Trophoblast cell (in vitro differentiated cells and primary cell): ENCODE measurements at regions not wholly inside any gene's neighbourhood (a gene's known extent, or its start where the extent isn't known, plus 50 kb on each side); places are given as distances from the start of the nearest gene placed in this dataset.

Experiments
- DNase-seq, 2 donors: peaks; one replicate each; pipeline ENCODE4 v3.0.0-alpha.2; 2016
- H2AFZ ChIP-seq: 2 replicates; pipeline ENCODE4 v1.6.1; 2013; ENCODE audit warnings: low read length, moderate library complexity, mild to moderate bottlenecking; ENCODE audit not compliant: insufficient read depth, poor library complexity
- H2AK5ac ChIP-seq: 2 replicates; pipeline ENCODE4 v1.6.1; 2013; ENCODE audit warnings: mild to moderate bottlenecking, low read length
- H2BK120ac ChIP-seq: 2 replicates; pipeline ENCODE4 v1.6.1; 2013; ENCODE audit warnings: low read length, mild to moderate bottlenecking, moderate library complexity; ENCODE audit not compliant: insufficient read depth, poor library complexity
- H2BK12ac ChIP-seq: 2 replicates; pipeline ENCODE4 v1.6.1; 2013; ENCODE audit warnings: mild to moderate bottlenecking, low read length, moderate library complexity
- H2BK5ac ChIP-seq: 2 replicates; pipeline ENCODE4 v1.6.1; 2013; ENCODE audit warnings: low read length, low read depth, moderate library complexity, mild to moderate bottlenecking; ENCODE audit not compliant: poor library complexity
- H3K14ac ChIP-seq: 2 replicates; pipeline ENCODE4 v1.6.1; 2013; ENCODE audit warnings: mild to moderate bottlenecking, low read length
- H3K18ac ChIP-seq: 2 replicates; pipeline ENCODE4 v1.6.1; 2013; ENCODE audit warnings: mild to moderate bottlenecking, low read length
- H3K23ac ChIP-seq: 2 replicates; pipeline ENCODE4 v1.6.1; 2013; ENCODE audit warnings: low read length
- H3K27ac ChIP-seq: 2 replicates; pipeline ENCODE4 v1.5.1; 2013; ENCODE audit warnings: low read depth, mild to moderate bottlenecking, inconsistent platforms, low read length, moderate library complexity
- H3K27me3 ChIP-seq: 2 replicates; pipeline ENCODE4 v1.6.1; 2013; ENCODE audit warnings: inconsistent platforms, mild to moderate bottlenecking, low read length, moderate library complexity; ENCODE audit not compliant: insufficient read depth
- H3K36me3 ChIP-seq, 2 experiments: 1 replicate in 1 of 2; 2 replicates in 1 of 2; pipeline ENCODE4 v1.6.1; 2013; ENCODE audit warnings: low read length in 2 of 2, mild to moderate bottlenecking in 2 of 2, moderate library complexity in 1 of 2; ENCODE audit not compliant: insufficient read depth in 2 of 2, control insufficient read depth in 1 of 2
- H3K4ac ChIP-seq: 2 replicates; pipeline ENCODE4 v1.6.1; 2013; ENCODE audit warnings: low read depth, mild to moderate bottlenecking, low read length, moderate library complexity
- H3K4me1 ChIP-seq, 2 experiments: 1 replicate in 1 of 2; 2 replicates in 1 of 2; pipeline ENCODE4 v1.6.1; 2013; ENCODE audit warnings: low read length in 2 of 2, mild to moderate bottlenecking in 2 of 2, moderate library complexity in 1 of 2; ENCODE audit not compliant: insufficient read depth in 2 of 2, control insufficient read depth in 1 of 2
- H3K4me2 ChIP-seq: 2 replicates; pipeline ENCODE4 v1.6.1; 2013; ENCODE audit warnings: inconsistent platforms, mild to moderate bottlenecking, low read length, moderate library complexity
- H3K4me3 ChIP-seq: 2 replicates; pipeline ENCODE4 v1.5.1; 2013; ENCODE audit warnings: mild to moderate bottlenecking, low read depth, low read length, inconsistent platforms
- H3K79me1 ChIP-seq: one replicate; pipeline ENCODE4 v1.6.1; 2013; ENCODE audit warnings: low read length
- H3K79me2 ChIP-seq: 2 replicates; pipeline ENCODE4 v1.6.1; 2013; ENCODE audit warnings: low read length, mild to moderate bottlenecking; ENCODE audit not compliant: control insufficient read depth, insufficient read depth, poor library complexity
- H3K9ac ChIP-seq: 2 replicates; pipeline ENCODE4 v1.6.1; 2013; ENCODE audit warnings: mild to moderate bottlenecking, low read length
- H3K9me3 ChIP-seq: 2 replicates; pipeline ENCODE4 v1.6.1; 2013; ENCODE audit warnings: low read depth, mild to moderate bottlenecking, control low read depth, inconsistent platforms, low read length; ENCODE audit not compliant: insufficient read depth
- H4K12ac ChIP-seq: 2 replicates; pipeline ENCODE4 v1.6.1; 2013; ENCODE audit warnings: low read depth, mild to moderate bottlenecking, low read length, moderate library complexity
- H4K8ac ChIP-seq: 2 replicates; pipeline ENCODE4 v1.6.1; 2013; ENCODE audit warnings: low read depth, mild to moderate bottlenecking, low read length, moderate library complexity
- H4K91ac ChIP-seq: one replicate; pipeline ENCODE4 v1.6.1; 2013; ENCODE audit warnings: low read depth, mild to moderate bottlenecking, low read length, moderate library complexity
- WGBS: extraction: QIAGEN DNeasy Blood & Tissue Kit; methylation state at CpG from one replicate; pipeline ENCODE4 v1.1.7; 2013; ENCODE audit warnings: missing lambda C conversion rate; ENCODE audit not compliant: insufficient read length, insufficient coverage; ENCODE audit errors: extremely low coverage; 5-methylcytosine and 5-hydroxymethylcytosine counted together

GRCh38 chr10:60508037-60508436 is 118.4 kb upstream of the ANK3 start:
- Histone ChIP-seq H3K79me2 (no peaks in the 10 kb centered on the region), H3K4me2 (no peak overlapping the region), H2BK120ac (no peak overlapping the region), H3K9ac (no peak overlapping the region), H3K79me1 (no peaks in the 10 kb centered on the region), H3K14ac (no peak overlapping the region), H3K27ac (no peak overlapping the region), H3K36me3 (no peaks in the 10 kb centered on the region), H3K27me3 (no peaks in the 10 kb centered on the region), H2BK12ac (no peak overlapping the region), H2AFZ (no peak overlapping the region), H2AK5ac (no peak overlapping the region), H3K18ac (no peak overlapping the region), H4K91ac (no peak overlapping the region), H3K4ac (no peak overlapping the region), H3K9me3 (no peaks in the 10 kb centered on the region), H2BK5ac (no peak overlapping the region), H4K8ac (no peak overlapping the region), H3K4me1 (no peaks in the 10 kb centered on the region), H4K12ac (no peak overlapping the region), H3K23ac (no peak overlapping the region), H3K4me3 (no peak overlapping the region)
- WGBS: no CpG with 5 or more reads among the region's 3 CpGs
- no peak for DNase-seq

GRCh38 chr10:60502621-60503020 is 112.9 kb upstream of the ANK3 start:
- Histone ChIP-seq H2AFZ (no peak overlapping the region), H3K9me3 (no peaks in the 10 kb centered on the region), H3K79me2 (no peaks in the 10 kb centered on the region), H4K91ac (no peak overlapping the region), H3K18ac (no peak overlapping the region), H3K4ac (no peak overlapping the region), H3K27ac (no peak overlapping the region), H3K79me1 (no peaks in the 10 kb centered on the region), H2BK5ac (no peak overlapping the region), H3K36me3 (no peaks in the 10 kb centered on the region), H3K14ac (no peak overlapping the region), H3K4me1 (no peaks in the 10 kb centered on the region), H2AK5ac (no peak overlapping the region), H2BK12ac (no peak overlapping the region), H3K9ac (no peak overlapping the region), H3K4me3 (no peak overlapping the region), H4K8ac (no peak overlapping the region), H3K27me3 (no peaks in the 10 kb centered on the region), H3K4me2 (no peak overlapping the region), H4K12ac (no peak overlapping the region), H3K23ac (no peak overlapping the region), H2BK120ac (no peak overlapping the region)
- DNase-seq: no peak
- no CpG with 5 or more reads among the region's 4 CpGs for WGBS

- no peak overlapping the region for H4K91ac ChIP-seq
- no peak overlapping the region for H3K18ac ChIP-seq
- no peak overlapping the region for H4K8ac ChIP-seq
- no peaks in the 10 kb centered on the region for H3K36me3 ChIP-seq
- no peaks in the 10 kb centered on the region for H3K79me1 ChIP-seq
- H3K4me3 ChIP-seq: no peak overlapping the region
- no peak overlapping the region for H2AFZ ChIP-seq
- H2BK12ac ChIP-seq: no peak overlapping the region
- H3K4me2 ChIP-seq: no peak overlapping the region
- H3K9ac ChIP-seq: no peak overlapping the region
- H3K23ac ChIP-seq: no peak overlapping the region
- H3K27me3 ChIP-seq: no peaks in the 10 kb centered on the region
- no peaks in the 10 kb centered on the region for H3K79me2 ChIP-seq
- H3K4ac ChIP-seq: no peak overlapping the region
- no CpG with 5 or more reads among the region's 3 CpGs for WGBS
- no peak overlapping the region for H2BK120ac ChIP-seq
- H2BK5ac ChIP-seq: no peak overlapping the region
- no peak overlapping the region for H2AK5ac ChIP-seq
- H3K4me1 ChIP-seq: no peaks in the 10 kb centered on the region
- no peak overlapping the region for H3K14ac ChIP-seq
- H3K27ac ChIP-seq: no peak overlapping the region
- H3K9me3 ChIP-seq: no peaks in the 10 kb centered on the region
- no peak for DNase-seq
- no peak overlapping the region for H4K12ac ChIP-seq
These were observed 109.3 kb upstream of the ANK3 start for GRCh38 chr10:60498985-60499384.

GRCh38 chr10:60497364-60497763 is 107.7 kb upstream of the ANK3 start:
- H4K12ac ChIP-seq: no peak overlapping the region
- no peak overlapping the region for H3K4me2 ChIP-seq
- no peak overlapping the region for H4K91ac ChIP-seq
- no CpG with 5 or more reads among the region's 1 CpG for WGBS
- no peaks in the 10 kb centered on the region for H3K27me3 ChIP-seq
- H3K79me1 ChIP-seq: no peaks in the 10 kb centered on the region
- no peak overlapping the region for H2BK5ac ChIP-seq
- no peak overlapping the region for H2BK120ac ChIP-seq
- no peak for DNase-seq
- no peak overlapping the region for H3K27ac ChIP-seq
- no peaks in the 10 kb centered on the region for H3K79me2 ChIP-seq
- no peak overlapping the region for H2BK12ac ChIP-seq
- no peak overlapping the region for H2AK5ac ChIP-seq
- H2AFZ ChIP-seq: no peak overlapping the region
- no peaks in the 10 kb centered on the region for H3K4me1 ChIP-seq
- no peak overlapping the region for H3K9ac ChIP-seq
- H3K36me3 ChIP-seq: no peaks in the 10 kb centered on the region
- H3K18ac ChIP-seq: no peak overlapping the region
- H3K4ac ChIP-seq: no peak overlapping the region
- no peak overlapping the region for H3K4me3 ChIP-seq
- no peaks in the 10 kb centered on the region for H3K9me3 ChIP-seq
- H3K23ac ChIP-seq: no peak overlapping the region
- no peak overlapping the region for H3K14ac ChIP-seq
- no peak overlapping the region for H4K8ac ChIP-seq
